ENCODE measurements at regions not wholly inside any gene's neighbourhood (a gene's known extent, or its start where the extent isn't known, plus 50 kb on each side); places are given as distances from the start of the nearest gene placed in this dataset.

DNA sequence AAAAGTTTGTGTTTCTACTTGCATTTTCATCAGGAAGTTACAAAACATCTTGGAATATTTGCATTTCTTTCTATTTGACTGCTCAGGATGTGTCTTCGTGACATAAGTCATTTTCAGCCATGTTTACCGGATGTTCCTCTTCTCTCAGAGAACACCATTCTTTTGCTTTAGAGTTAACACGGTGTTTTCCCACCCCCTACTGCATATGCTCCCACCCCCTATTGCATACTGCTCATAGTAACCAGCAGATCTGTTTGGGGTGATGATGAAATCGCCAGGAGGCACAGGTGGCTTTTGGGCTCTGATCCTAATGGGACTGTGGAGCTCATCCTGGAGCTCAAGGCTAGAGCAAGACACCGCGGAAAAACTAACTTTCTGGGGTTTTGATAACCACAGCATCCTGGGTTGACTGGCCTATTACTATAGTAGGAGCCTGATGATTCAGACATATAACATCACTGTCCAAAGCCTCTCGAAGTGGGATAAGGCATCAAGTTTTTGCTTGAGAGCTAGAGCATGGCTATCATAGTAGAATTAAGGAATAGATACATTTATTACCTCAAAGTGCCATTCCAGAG is 65.1 kb upstream of the BET1 start:
- TF ChIP-seq CTCF (IDR thresholded peaks at IDR 0.05; ENCODE audit: poor library complexity, severe bottlenecking) (no peak), MXI1 (conservative IDR thresholded peaks at IDR 0.05; ENCODE audit: poor library complexity, severe bottlenecking) (no peak), EP300 (conservative IDR thresholded peaks at IDR 0.05; ENCODE audit: poor library complexity, severe bottlenecking) (no peak), EZH2 (IDR thresholded peaks at IDR 0.05; ENCODE audit: borderline replicate concordance, insufficient read depth, low read length, poor library complexity, severe bottlenecking) (no peak)
